RPMI8226 (cell line): ENCODE measurements at regions not wholly inside any gene's neighbourhood (a gene's known extent, or its start where the extent isn't known, plus 50 kb on each side); places are given as distances from the start of the nearest gene placed in this dataset.
A peak's percentile ranks its signal among the peaks of the same experiment; 100 is the strongest.

Experiments used
- DNase-seq: peaks from one replicate; pipeline ENCODE4 v3.0.0-alpha.2; 2015

DNA sequence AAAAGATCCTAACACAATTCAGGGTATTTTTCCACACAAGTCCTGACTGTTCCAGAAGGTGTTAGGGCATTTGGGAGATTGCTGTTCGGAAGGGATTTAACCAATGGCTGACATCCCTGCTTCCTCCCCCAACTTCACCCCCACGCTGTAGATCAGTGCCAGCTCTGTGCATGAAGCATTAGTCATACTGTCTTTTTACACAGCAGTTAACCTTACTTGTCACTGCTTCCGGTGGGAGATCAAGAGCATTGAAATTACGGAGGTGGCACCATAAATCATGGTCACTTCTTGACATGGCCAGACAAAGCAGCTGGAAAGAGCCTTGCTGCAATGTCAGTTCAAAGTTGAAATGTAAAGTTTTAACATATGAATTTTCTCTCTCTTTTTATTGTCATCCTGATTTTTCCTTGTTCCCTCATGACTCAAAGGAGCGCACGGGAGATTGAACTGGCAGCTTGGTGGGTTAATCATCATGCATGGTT, 70.2 kb downstream of the HRH4 start:
- no peak for DNase-seq

DNA sequence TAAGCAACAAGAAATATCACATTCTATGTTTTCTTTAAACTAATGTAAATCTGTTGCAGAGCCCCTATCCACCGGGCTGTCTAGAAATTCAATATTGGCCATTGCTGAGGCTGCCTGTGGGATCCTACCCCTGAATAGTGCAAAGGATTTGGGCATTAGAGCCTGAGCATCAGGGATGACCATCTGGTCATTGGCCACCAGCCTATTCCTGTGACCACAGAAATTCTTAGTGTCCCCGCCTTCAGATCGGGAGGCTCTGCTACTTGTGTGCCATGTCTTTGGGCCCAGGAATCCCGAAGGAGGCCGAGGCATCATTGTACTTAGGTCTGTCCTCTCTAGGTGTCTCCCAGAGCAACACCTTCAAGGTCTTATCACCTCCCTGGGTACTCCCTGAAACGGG, 73.8 kb downstream of the HRH4 start:
- DNase-seq = no peak

DNA sequence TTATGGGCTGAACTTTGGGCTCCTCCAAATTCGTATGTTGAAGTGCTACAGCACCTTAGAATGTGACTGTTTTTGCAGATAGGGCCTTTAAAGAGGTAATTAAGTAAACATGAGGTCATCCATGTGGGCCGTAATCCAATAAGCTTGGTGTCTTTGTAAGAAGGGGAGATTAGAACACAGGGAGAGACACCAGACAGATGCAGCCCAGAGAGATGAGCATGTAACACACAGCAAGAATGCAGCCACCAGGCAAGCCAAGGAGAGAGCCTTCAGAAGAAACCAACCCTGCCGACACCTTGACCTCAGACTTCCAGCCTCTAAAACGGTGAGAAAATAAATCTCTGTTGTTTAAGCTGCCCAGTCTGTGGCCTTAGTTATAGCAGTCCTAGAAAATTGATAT, 74.3 kb downstream of the HRH4 start:
- DNase-seq = no peak

DNA sequence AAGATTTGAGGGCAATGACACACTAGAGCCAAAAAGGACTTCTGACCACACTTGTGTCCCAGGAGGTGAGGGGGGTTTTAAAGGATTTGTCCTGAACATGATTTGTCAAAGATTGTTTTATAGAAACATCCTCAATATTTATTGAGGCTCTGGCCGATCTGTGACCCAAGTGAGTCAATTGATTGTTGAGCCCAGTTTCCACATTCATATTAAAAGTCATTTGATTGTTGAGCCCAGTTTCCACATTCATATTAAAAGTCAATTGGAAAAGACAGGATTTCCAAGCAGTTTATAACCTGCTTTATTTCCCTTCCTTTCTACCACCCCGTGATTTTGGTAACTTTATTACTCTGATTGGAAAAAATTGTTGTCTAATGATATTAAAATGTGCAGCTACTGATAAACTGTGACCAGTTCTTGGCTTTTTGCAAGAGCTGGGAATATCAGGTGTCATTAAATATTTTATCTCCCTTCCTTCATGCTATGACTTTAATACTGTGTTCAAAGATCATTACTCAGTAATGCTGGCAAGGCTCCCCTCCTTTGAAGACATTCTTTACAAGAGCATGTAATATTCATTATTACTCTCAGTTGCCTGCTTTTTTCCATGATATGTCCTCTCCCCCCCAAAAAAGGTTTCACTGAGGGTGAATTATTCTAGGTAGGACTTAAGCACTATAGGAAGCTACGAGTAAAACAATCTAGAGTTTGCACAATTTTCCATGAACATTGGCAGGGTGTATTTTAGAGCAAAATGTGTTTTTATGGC, 75.3 kb downstream of the HRH4 start:
- DNase-seq = no peak

DNA sequence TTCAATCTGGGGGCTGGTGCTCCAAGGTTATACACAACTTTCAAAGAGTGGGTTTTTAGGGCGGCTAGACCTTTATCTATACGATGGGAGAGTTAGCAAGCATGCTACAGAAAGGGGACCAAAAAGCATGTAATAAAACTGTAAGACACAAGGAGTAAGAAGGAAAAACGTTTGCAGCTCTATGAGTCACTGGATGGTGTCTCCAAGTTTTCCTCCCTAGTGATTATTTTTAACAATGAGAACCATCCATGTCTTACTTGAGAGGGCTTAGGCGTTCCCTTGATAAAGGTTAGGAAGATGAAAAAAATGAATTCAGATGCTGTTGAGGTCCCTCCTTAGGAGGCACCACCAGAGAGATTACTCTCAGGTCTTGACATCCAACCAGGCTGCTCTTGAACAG, 75.9 kb downstream of the HRH4 start:
- no peak for DNase-seq

DNA sequence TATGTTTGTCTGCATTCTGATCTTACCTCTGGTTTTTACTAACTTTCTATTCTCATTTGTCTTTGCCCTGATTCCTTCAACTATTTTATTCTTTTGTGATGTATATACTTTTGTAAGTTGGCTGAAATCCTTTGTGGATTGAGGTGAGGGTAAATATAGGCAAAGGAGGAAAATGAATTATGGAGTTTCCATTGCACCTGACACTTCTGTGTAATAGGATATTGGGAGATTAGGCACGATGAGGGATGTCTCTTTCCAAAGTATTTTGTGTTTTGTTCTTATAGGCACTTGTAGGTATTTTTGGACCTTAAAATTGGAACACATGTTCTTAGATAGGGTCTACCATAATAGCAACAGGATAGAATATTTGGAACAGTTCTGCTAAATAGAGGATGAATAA, 76.4 kb downstream of the HRH4 start:
- no peak for DNase-seq

DNA sequence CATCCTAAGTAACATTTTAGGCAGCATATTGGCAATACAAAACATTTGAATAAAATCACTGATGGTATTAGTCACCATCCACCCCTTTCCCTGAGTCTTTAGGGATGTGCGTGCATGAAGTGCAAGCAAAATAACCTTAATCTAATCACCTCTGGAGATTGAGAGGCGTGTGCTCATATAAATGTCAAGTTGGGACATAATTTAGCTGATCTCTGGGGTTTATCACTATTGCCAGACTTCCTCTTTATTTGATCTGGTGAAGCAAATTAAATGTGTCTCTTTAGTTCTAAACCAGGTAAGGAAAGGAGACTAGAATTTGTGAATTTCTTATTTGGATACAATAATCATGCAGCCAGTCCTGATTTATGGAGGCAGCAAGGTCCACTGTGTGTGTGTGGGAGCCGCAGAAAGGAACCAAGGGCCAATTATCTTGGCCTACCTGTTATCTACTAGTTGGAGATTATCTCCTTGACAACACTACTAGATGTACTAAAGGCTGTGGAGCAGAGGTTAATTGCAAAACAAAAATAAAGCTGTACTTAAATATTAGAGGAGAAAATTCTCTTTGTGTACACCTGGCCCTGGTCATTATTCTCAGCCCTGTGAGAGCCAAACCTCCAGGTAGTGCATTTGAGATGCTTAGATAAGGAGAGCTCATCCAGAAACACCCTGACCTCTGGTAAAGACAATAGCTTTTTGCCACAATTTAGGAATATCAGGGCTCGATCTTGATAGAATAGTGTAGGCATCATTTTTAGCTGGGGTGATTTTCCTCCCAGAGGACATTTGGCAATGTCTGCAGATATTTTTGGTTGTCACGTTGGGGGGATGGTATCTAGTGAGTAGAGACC, 78.2 kb downstream of the HRH4 start:
- no peak for DNase-seq

DNA sequence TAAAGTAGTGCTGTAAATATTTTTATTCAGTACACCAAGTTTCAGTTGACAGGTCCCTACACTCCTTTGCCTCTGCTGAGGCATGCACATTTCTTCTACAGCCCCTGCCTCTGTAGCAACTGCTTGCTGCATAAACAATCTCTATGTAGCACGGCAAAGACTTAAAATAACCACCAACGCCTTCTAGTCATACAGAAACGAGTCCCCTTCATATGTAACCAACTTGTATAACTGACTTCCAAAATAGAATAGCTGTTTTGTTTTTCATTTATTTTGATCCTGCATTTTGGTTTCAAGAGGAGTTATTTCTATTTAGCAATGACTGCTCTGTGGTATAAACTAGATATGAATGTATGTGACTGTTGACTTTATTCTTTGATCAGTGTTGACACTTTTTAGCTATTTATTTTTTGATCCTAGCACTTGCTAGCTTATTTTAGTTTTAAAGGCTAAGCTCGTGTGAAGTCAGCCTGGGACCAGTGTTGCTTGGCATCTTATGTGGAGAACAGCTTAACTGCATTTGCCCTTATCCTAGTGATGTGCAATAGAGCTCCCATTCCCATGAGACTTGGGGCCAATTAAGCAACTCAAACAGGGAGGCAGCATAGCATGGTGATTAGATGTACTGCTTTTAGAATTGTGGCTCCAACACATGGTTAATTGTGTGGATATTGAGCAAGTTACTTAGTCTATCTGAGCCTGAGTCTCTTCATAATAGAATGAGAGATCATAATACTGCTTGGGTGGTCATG, 79.6 kb downstream of the HRH4 start:
- no peak for DNase-seq

DNA sequence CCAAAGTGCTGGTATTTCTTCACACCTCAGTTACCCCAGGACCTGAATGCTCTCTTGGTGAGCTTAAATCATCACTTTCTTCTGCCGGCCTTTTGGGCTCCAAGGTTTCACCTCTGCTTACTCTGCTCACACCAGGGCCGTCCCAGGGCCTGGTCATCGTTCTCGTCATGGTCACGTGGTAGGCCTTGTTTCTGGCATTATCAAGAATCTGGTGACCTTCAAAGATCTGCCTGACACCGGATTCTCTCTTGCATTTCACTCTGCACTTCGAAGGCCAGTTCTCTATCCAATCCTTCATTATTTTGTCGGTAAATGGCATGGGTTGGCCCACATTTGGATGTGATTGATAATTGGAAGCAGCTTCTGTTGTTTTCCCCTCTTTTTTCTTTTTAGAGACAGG, 80.5 kb downstream of the HRH4 start:
- DNase-seq = no peak

DNA sequence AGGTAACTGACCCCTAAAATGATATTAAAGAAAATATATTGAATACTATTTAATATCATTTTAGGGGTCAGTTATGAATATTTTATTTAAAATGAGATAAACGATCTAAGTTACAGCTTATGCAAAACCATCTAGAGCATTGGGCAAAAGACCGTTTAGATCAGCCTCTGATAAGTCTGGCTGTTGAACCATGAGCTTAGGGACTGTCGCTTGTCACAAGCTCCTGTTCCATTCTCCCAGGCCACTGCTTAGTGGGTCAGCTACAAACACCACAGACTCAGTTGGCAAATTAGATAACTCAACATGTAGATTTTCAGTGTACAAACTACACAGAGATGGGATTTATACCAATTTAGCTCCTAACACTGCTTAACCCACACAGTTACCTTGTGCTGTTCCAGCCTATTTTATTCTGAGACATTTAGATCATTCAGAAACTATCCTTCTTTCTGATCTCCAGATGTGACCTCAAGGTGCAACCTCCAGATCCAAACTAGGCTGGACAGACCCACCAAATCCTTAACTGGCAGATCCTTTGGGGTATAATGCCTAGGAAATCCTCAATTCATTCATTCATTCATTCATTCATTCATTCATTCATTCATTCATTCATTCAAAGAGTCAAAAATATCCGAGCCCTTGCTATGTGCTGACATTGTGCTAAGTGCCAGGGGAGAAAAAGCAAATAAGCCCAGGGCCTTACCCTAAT, 82.8 kb downstream of the HRH4 start:
- no peak for DNase-seq

DNA sequence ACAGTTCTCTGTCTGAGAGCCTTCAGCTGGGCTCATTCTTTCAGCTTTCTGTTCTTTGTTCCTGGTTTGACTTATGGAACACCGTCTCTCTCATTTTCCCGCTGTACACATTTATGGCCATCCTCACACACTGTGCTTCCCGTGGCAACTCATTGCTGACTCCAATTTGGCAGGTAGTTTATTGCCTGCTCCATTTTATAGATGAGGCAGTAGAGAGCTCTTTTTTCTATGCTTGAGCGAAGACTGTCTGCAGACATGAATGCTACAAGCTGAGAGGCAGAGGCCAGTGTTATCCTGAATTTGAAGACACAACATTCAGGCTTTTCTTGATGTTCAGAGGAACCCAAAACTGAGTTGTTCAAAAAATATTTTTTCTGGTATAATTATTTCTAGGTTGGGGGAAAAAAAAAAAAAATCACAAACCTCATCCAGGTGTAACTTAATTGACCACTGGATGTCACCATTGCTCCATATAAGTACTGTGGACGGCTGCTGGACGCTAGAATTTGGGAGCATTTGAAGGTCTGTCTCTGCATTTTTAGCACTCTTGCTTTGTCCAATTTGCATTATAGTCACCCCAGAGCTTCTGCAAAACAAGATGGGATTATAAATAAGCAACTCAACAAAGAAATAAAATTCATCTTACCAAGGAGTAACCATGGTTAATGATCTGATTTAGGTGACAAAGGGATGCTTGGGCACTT, 83.5 kb downstream of the HRH4 start:
- DNase-seq = peak; percentile 46

DNA sequence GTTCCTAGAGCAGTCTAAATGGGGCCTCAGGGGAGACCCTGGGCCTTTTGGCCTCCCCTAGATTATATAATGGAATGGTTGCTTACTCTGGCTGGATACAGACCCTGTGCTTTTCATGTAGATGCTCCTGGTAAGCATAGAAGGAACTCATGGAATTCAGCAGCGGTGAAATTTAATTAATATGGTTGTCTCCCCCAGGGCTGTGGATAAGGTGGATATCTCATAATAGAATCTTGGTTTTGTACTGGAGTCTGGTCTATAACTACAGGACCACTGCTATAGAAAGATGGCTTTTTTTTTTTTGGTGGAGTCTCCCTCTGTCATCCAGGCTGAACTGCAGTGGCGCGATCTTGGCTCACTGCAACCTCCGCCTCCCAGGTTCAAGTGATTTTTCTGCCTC, 84.5 kb downstream of the HRH4 start:
- DNase-seq = no peak

DNA sequence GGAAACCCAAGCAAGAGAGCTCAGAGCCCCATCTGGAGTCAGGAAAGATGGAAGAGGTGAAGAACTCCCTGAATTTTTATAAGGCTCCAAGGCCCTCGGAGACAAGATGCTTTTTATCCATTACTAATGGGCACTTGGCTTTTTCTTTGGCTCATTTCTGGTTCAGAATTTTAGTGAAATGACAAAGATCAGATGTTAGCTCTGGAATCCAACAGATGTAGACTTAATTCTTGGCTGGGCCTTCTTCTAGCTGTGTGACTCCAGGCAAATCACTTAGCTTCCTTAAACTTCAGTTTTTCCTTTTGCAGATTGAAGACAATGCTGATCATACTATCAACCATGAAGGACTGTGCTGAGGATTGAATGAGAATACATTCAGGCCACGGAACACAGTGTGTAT, 85.2 kb downstream of the HRH4 start:
- DNase-seq = no peak

DNA sequence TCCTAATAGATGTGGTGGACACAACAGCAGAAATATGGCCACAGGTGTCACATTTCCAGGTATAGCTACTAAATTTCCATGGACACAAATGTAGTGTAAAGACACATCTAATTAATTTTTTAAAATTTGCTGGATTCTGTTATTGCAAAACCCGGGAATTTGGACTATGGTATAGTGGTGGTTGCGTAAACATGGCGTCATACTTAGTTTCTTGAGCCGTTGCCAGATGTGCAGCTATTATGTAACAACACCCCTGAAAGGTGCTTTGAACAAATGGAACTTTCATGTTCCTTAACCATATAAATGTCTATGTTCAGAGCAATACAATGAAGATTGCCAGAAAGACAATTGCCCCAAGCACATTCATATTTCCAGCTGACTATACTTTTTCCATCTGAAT, 85.9 kb downstream of the HRH4 start:
- no peak for DNase-seq

DNA sequence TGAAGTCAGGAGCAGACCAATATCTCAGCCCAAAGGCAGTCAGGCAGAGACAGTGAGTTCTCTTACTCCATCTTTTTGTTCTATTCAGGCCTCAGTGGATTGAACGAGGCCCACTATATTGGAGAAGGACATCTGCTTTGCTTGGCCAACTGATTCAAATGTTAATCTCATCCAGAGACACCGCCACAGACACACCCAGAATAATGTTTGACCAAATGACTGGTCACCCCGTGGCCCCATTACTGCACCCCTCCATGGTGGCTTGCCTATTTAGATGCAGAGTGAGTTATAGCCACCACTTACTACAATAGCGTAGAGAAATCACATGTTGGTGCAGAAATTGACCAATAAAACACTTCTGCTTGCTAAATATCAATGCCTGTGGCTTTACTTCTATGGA, 88.1 kb downstream of the HRH4 start:
- no peak for DNase-seq

DNA sequence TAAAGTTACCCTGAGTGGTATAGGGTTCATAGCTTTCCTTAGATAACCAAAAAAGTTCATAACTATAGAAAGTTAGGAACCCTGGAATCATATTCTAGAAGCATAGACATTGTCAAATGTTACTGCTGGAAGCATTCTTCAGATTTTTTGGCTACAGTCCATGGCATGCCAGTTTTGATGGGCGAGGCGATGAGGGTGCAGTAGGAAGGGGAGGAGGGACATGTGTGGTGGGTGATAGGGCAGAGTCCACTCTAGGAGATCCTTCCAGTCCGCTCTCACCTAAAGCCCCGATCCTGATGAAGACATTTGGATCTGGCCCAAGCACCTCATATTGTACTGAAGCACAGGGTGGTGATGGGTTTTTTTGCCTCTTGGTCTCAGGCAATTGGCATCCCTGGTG, 91.8 kb downstream of the HRH4 start:
- no peak for DNase-seq

DNA sequence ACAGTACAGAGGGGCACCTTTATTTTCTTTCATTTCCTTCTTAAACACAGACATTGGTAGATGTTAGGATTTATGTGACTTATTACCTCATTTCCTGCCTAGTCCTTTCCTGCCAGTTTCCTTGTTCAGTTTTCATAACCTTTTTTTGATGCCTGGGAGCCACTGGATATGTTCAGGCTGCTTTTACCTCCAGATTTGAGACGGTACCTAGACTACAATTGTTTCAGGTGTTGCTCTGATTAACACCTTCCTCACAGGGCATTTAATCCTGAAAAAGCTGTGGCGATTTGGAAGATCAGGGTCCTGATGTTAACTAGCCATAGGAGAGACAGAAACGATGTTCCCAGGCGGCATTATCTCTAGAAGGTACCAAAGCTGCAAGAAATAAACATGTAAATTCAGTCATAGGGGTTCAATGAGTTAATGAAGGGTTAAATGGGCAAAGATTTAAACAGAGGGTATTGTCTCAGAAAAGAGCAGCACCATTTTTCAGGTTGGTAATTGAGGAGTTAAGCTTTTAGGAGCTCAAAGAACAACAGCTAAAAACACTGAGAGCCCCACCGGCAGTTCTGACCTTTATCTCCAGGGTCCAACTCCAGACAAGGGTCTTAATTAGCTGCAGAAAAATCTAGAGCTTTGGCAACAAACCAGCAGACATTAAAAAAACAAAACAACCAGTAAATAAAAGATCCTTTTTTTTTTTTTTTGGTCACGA, 93.3 kb downstream of the HRH4 start:
- DNase-seq = no peak

DNA sequence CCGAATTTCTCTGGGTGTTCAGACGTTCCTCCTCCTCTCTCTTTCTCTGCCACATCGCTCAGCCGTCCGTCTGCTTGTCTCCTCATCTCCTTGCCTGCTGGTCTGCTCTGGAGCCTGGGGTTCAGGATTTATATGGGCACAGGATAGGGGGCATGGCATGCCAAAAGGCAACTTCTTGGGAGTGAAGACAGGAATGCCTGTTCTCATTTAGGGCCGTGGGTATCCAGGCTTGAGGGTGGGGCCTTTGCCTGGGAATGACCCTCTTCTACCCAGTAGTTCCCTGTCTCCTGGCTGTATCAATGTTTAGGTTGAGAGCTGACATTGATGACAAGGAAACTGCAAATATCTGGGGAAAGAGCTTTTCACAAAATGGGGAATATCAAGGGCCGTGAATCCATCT, 98.0 kb downstream of the HRH4 start:
- no peak for DNase-seq

DNA sequence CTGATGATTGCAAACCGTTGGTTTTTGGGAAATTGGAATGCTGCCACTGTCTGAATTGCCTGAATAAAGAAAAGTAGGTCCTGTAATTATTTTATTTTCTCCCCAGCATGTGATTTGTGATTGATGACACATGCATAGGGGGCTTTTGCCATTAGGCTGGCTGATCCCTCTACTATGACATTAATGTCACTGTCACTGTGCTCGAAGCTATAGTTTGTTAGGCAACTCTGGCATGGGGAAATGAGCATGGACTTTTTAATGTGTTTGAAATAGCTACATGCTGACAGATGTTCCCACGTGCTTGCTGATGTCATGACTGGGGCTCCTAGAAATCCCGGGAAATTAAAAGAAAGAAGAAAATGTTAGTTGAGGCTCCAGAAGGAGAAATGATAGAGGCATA, 99.1 kb downstream of the HRH4 start:
- DNase-seq = no peak

DNA sequence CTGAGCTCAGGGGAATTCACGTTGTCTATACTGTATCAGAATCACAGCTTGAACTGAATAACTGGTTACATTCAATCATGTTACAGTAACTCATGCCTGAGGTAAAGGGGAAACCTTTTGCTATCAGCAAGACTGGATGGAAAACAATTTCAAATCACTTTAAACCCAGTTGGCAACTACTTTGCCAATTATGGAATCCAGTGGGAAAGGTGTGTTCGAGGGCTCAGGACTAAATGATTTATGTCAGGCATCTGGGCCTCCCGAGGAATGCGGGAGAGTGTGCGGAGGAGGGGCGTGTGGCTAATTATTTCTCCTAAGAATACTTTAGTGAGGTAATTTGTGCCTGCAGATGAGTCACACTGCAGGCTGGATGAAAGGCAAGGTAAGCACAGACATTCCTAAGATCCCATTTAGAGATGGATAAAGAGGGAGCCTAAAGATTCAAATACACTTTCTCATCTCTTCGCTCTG, 100.1 kb downstream of the HRH4 start:
- no peak for DNase-seq

DNA sequence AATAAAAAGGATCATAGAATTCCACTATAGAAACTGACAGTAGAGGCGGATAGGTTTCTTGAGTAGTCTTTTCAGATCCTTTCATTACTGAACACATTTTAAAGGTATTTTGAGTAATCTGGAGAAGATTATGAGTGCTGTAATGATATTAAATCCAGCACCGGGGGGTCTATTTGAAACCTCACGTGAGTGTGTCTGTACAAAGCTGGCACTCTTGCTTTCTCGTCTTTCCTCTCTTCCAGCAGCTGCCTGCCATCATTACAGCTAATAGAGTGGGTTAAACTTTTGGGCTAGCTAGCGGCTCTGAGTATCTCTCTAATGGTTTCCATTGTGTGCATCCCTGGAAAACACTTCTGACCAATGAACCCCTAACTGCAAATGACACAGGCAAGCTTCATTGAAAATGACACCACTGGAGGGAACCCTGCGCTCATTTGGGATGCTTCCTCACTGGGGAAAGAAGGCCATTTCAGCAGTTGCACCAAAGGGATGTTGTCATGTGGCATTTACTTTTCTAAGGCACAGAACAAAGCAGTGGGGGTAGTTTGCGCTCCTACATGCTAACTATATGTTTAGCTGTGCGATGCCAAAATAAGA, 101.0 kb downstream of the HRH4 start:
- no peak for DNase-seq
